ENCODE measurements at regions not wholly inside any gene's neighbourhood (a gene's known extent, or its start where the extent isn't known, plus 50 kb on each side); places are given as distances from the start of the nearest gene placed in this dataset.

DNA sequence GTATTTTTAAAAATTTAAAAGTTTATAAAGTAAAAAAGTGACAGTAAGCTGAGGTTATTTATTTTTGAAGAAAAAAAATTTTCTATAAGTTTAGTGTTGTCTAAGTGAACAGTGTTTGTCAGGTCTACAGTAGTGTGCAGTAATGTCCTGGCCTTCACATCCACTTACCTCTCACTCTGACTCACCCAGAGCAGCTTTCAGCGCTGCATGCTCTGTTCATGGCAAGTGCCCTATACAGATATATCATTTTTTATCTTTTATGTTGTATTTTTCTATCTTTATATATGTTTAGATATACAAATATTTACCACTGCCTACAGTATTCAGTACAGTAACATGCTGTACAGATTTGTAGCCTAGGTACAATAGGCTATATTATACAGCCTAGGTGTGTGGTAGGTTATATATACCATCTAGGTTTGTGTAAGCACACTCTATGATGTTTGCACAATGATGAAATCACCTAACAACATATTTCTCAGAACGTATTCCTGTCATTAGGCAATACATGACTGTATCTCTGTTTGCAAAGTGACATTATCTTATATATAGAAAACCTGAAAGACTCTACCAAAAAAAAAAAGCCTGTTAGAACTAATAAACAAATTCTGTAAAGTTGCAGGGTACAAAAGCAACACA is 75.9 kb upstream of the TMC3 start:
- ChIA-PET CTCF (ENCODE audit: low intra/inter-chr PET ratio) (no interaction called here), POLR2A (no interaction called here)
- 0% methylated on average over 2 of the region's 2 CpGs for WGBS (ENCODE audit: insufficient coverage, low coverage, missing lambda C conversion rate)
- Histone ChIP-seq H3K4me3 (no peak overlapping the region), H3K27ac (ENCODE audit: extremely low read depth, low read depth, low read length) (no peak overlapping the region), H2AFZ (ENCODE audit: low read depth, low read length) (no peak overlapping the region), H3K79me2 (ENCODE audit: control insufficient read depth, insufficient read depth, low read length) (no peaks in the 10 kb centered on the region), H3K4me2 (ENCODE audit: insufficient read depth, low read length) (no peak overlapping the region), H3K9me3 (replicated peaks; ENCODE audit: control insufficient read depth, insufficient read depth, low read depth, low read length) (no peaks in the 10 kb centered on the region), H3K9ac (ENCODE audit: insufficient read depth in 1 of 2, low read depth in 2 of 2, low read length in 2 of 2) (no peak overlapping the region), H3K9me1 (ENCODE audit: control insufficient read depth, insufficient read depth, low read length) (no peaks in the 10 kb centered on the region), H3K4me1 (replicated peaks in 1 of 2; ENCODE audit: control insufficient read depth in 2 of 2, insufficient read depth in 2 of 2, low read length in 2 of 2) (no peaks in the 10 kb centered on the region), H3K27me3 (ENCODE audit: control insufficient read depth in 2 of 2, insufficient read depth in 2 of 2, low read length in 2 of 2) (no peaks in the 10 kb centered on the region), H3K36me3 (ENCODE audit: control insufficient read depth, insufficient read depth, low read length) (no peaks in the 10 kb centered on the region), H4K20me1 (replicated peaks; ENCODE audit: control insufficient read depth, insufficient read depth, low read length) (no peaks in the 10 kb centered on the region)
- in situ Hi-C loops (cut with MboI) (no loop called here), intact Hi-C loops (cut with micrococcal nuclease) (no loop called here)
- DNase-seq (ENCODE audit: extremely low read depth in 1 of 4, low spot score in 3 of 4), result no peak
- BruUV-seq (replicated peaks), result no TSS peak
- FAIRE-seq, result no peak
- TF ChIP-seq RBM14 (IDR thresholded peaks at IDR 0.05; ENCODE audit: borderline replicate concordance, insufficient read depth, low read depth, low read length) (no peak), CEBPB (tag; IDR thresholded peaks at IDR 0.05) (peak; percentile 20; the same call in 1 of the 2 replicates), CEBPG (CRISPR knock-in tag; IDR thresholded peaks at IDR 0.05) (no peak), CEBPG (tag; conservative IDR thresholded peaks at IDR 0.05 in 1 of 2, IDR thresholded peaks at IDR 0.05 in 1 of 2) (peak in 1 of 2 experiments; percentile 83; a peak in 2 of 4 replicates)
- TF ChIP-seq, protein P1, sequence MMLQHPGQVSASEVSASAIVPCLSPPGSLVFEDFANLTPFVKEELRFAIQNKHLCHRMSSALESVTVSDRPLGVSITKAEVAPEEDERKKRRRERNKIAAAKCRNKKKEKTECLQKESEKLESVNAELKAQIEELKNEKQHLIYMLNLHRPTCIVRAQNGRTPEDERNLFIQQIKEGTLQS (IDR thresholded peaks at IDR 0.05), result peak; percentile 18; the same call in 1 of the 2 replicates
- TF ChIP-seq, protein P1 (CRISPR knock-in tag; conservative IDR thresholded peaks at IDR 0.05), result no peak
- ATAC-seq, result no peak
